Skin epidermis (tissue), 12 donors: ENCODE measurements at regions not wholly inside any gene's neighbourhood (a gene's known extent, or its start where the extent isn't known, plus 50 kb on each side); places are given as distances from the start of the nearest gene placed in this dataset.
"Not testable (repeated sequence)": the region's sequence is repeated elsewhere in the genome, so short reads cannot be mapped to it uniquely, and the experiment has no call there.

Experiments used
- H3K27ac ChIP-seq, 21 experiments: fragments of 200-600 bp; sonication (generic) in 11 of 21; one replicate each; pipeline ENCODE4 v1.5.0; 2020; ENCODE audit warnings: mild to moderate bottlenecking in 3 of 21, inconsistent platforms in 2 of 21, moderate library complexity in 2 of 21
- H3K4me3 ChIP-seq, 7 experiments: fragments of 200-600 bp; sonication (generic) in 2 of 7; one replicate each; pipeline ENCODE4 v1.5.0; 2020; ENCODE audit warnings: inconsistent platforms in 2 of 7, mild to moderate bottlenecking in 2 of 7, moderate library complexity in 1 of 7

- not testable (repeated sequence) for H3K27ac ChIP-seq, H3K4me3 ChIP-seq
These were observed 558.9 kb downstream of the TTLL7 start for GRCh38 chr1:83440021-83440420.

- H3K4me3 ChIP-seq, H3K27ac ChIP-seq: not testable (repeated sequence)
These were observed 560.6 kb downstream of the TTLL7 start for GRCh38 chr1:83438316-83438715.

GRCh38 chr1:83435336-83435735 is 563.6 kb downstream of the TTLL7 start:
- not testable (repeated sequence) for H3K27ac ChIP-seq, H3K4me3 ChIP-seq

GRCh38 chr1:83427566-83427965 is 571.4 kb downstream of the TTLL7 start:
- not testable (repeated sequence) for H3K27ac ChIP-seq

GRCh38 chr1:83423382-83423781 is 575.5 kb downstream of the TTLL7 start:
- H3K27ac ChIP-seq, H3K4me3 ChIP-seq: not testable (repeated sequence)

More at GRCh38 chr1:83427566-83427965, 571.4 kb downstream of the TTLL7 start:
- not testable (repeated sequence) for H3K4me3 ChIP-seq

- no peak overlapping the region for H3K27ac ChIP-seq
- no peak overlapping the region for H3K4me3 ChIP-seq
These were observed 580.4 kb downstream of the TTLL7 start for GRCh38 chr1:83418558-83418957.

- H3K27ac ChIP-seq, H3K4me3 ChIP-seq: not testable (repeated sequence)
These were observed 585.2 kb downstream of the TTLL7 start for GRCh38 chr1:83413839-83414107.

- H3K27ac ChIP-seq, H3K4me3 ChIP-seq: not testable (repeated sequence)
These were observed 588.1 kb downstream of the TTLL7 start for GRCh38 chr1:83410746-83411413.

- not testable (repeated sequence) for H3K27ac ChIP-seq
These were observed 592.1 kb downstream of the TTLL7 start for GRCh38 chr1:83406693-83407371.

GRCh38 chr1:83405789-83406188 is 593.1 kb downstream of the TTLL7 start:
- H3K27ac ChIP-seq = peak overlapping the region in 1 of 21 experiments; percentile 33
- H3K4me3 ChIP-seq = not testable (repeated sequence)

More at GRCh38 chr1:83406693-83407371, 592.1 kb downstream of the TTLL7 start:
- not testable (repeated sequence) for H3K4me3 ChIP-seq

GRCh38 chr1:83403500-83403899 is 595.4 kb downstream of the TTLL7 start:
- not testable (repeated sequence) for H3K27ac ChIP-seq, H3K4me3 ChIP-seq

- H3K4me3 ChIP-seq, H3K27ac ChIP-seq: not testable (repeated sequence)
These were observed 597.8 kb downstream of the TTLL7 start for GRCh38 chr1:83401146-83401545.

- H3K4me3 ChIP-seq, H3K27ac ChIP-seq: not testable (repeated sequence)
These were observed 598.8 kb downstream of the TTLL7 start for GRCh38 chr1:83400173-83400572.

GRCh38 chr1:83398125-83398524 is 600.8 kb downstream of the TTLL7 start:
- not testable (repeated sequence) for H3K27ac ChIP-seq, H3K4me3 ChIP-seq

GRCh38 chr1:83395130-83395529 is 603.8 kb downstream of the TTLL7 start:
- H3K4me3 ChIP-seq, H3K27ac ChIP-seq: not testable (repeated sequence)

- not testable (repeated sequence) for H3K27ac ChIP-seq, H3K4me3 ChIP-seq
These were observed 612.0 kb downstream of the TTLL7 start for GRCh38 chr1:83386946-83387345.

- H3K4me3 ChIP-seq, H3K27ac ChIP-seq: not testable (repeated sequence)
These were observed 615.8 kb downstream of the TTLL7 start for GRCh38 chr1:83383107-83383506.

- H3K4me3 ChIP-seq, H3K27ac ChIP-seq: not testable (repeated sequence)
These were observed 625.9 kb downstream of the TTLL7 start for GRCh38 chr1:83373018-83373417.

GRCh38 chr1:83369853-83370252 is 629.1 kb downstream of the TTLL7 start:
- not testable (repeated sequence) for H3K27ac ChIP-seq, H3K4me3 ChIP-seq

GRCh38 chr1:83365320-83365719 is 633.6 kb downstream of the TTLL7 start:
- H3K4me3 ChIP-seq, H3K27ac ChIP-seq: not testable (repeated sequence)

GRCh38 chr1:83345375-83345774 is 653.6 kb downstream of the TTLL7 start:
- not testable (repeated sequence) for H3K4me3 ChIP-seq, H3K27ac ChIP-seq

GRCh38 chr1:83343767-83344166 is 655.2 kb downstream of the TTLL7 start:
- H3K4me3 ChIP-seq = not testable (repeated sequence)
- peak overlapping the region in 7 of 21 experiments; percentile 6 to 48 (median 37) for H3K27ac ChIP-seq
